GM18498 (cell line): ENCODE measurements at regions not wholly inside any gene's neighbourhood (a gene's known extent, or its start where the extent isn't known, plus 50 kb on each side); places are given as distances from the start of the nearest gene placed in this dataset.

Source experiments
- ATAC-seq: cut with Tn5 transposase; IDR thresholded peaks from one replicate; pipeline ENCODE4 v1.9.1; 2021; ENCODE audit warnings: mild to moderate bottlenecking, moderate library complexity; ENCODE audit not compliant: unreplicated experiment

- ATAC-seq: no peak
Measured at GRCh38 chr12:58566599-58566998, 353.7 kb downstream of the LRIG3 start.

DNA sequence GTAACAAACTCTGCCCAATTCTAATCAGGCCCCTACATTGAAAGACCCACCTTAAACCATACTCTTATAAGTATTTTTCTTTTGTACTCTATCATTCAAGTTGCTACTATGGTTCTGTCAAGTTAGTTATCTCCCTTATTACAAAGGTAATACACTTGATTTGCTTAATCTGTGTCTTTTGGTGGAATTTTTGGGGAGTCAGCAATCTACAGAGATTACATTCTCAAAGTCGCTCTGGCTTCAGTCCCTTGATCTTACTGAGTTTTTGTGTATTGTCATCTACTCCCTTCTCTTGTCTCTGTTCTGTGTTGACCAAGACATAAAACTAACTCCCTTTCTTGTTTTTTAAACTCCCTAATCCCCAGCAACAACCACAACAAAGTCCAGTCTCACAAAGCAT, 353.1 kb downstream of the LRIG3 start:
- ATAC-seq: no peak

GRCh38 chr12:58570411-58570810, 349.9 kb downstream of the LRIG3 start:
- no peak for ATAC-seq

DNA sequence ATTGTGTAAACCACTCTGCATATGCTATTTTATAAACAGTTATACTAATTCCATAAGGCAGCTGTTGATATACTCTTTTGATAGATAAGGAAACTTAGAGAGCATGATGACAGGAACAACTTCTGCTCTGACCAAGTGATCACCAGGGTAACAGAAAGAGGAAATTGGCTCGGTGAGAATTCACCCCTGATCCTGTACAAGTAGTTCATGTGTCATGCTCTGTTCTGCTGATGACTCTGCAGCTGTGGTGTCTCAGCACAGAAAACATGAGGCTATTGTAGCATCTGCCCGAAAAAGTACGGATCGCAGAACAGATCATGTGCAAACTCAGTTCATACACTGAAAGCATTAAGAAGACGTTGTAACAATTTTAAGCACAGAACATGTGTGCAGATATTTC, 345.0 kb downstream of the LRIG3 start:
- ATAC-seq: no peak

DNA sequence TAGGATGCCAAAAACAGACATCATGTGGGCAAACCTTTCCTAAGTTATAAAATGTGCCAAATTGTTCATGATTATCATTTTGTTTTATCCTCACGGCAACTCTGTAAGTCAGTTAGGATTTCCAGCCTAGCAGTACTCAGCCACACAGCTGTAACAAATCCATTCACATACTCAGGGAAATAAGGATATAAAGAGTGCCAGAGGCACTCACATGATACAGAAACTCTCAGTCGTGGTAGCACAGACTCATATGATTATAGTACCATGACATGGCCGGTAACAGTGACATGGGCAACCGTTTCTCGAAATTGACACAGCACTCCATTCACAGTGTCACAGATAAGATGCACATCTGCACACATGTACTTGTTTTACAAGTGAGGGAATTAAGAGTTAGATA, 344.2 kb downstream of the LRIG3 start:
- no peak for ATAC-seq

DNA sequence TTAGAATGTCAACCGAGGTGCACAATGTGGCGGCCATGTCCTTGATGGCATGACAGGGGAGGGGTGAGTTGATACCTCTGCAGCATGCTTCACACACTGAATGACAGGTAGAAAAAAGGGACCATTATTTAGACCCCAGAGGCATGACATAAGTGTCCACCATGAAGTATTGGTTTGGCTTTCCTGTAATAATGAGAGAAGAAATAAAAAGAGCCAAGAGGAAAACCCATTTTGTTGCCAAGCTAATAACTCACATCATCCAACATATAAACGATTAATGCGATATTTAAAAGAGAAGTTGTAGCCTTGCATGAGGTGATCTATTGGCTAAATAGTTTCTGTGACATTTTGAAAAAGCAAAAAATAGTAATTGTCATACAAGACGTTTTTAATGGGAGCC, 343.4 kb downstream of the LRIG3 start:
- ATAC-seq: no peak

GRCh38 chr12:58580095-58580494, 340.2 kb downstream of the LRIG3 start:
- ATAC-seq: no peak

- ATAC-seq: no peak
Measured at GRCh38 chr12:58583529-58583928, 336.8 kb downstream of the LRIG3 start.

DNA sequence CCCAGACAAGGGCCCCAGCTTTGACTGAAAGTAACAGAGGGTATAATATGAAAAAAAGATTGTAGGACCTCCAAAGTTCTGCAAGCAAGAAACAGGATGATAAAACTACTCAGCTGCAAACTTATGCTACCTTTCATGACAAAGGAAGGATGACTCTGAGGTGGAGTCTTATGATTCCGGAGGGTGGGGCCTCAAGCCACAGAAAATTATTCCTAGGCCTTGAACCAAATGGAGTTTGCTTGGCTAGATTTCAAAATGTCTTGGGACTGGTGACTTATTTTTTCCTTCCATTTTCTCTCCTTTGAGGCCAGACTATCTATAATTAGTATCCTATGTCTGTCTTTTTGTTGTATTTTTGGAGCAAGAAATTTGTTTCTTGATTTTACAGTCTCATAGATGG, 336.4 kb downstream of the LRIG3 start:
- ATAC-seq: no peak

DNA sequence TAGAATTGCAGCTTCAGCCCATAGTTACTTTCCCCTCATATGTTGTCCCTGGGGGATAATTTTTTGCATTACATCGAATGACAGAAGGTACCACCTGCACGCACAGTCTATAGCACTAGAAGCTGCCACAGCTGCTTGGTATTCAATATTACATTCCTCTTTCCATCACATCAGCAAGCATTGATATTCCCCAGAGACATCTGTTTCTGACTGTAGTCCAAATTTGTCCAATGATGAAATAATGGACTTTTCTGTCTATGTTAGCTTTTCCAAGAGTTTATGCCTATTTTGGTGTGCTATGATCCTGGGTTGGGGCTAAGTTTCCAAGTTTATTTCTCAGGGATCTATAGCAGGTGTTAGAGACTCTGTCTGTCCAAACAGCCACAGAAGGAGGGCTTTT, 335.4 kb downstream of the LRIG3 start:
- no peak for ATAC-seq

DNA sequence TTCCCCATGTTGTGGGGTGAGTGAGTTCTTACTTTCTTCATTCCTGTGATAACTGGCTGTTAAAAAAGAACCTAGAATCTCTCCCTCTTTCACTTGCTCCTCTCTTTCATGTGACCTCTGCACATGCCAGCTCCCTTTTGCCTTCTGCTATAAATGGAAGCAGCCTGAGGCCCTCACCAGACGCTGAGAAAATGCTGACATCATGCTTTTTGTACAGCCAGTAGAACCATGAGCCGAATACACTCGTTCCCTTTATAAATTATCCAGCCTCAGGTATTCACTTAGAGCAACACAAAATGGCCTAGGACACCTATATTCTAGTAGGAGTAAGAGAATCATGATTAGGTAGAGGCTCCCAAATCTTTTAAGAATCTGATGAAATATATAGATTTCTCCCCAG, 333.5 kb downstream of the LRIG3 start:
- ATAC-seq: no peak

- ATAC-seq: no peak
Measured at GRCh38 chr12:58588770-58589169, 331.5 kb downstream of the LRIG3 start.

DNA sequence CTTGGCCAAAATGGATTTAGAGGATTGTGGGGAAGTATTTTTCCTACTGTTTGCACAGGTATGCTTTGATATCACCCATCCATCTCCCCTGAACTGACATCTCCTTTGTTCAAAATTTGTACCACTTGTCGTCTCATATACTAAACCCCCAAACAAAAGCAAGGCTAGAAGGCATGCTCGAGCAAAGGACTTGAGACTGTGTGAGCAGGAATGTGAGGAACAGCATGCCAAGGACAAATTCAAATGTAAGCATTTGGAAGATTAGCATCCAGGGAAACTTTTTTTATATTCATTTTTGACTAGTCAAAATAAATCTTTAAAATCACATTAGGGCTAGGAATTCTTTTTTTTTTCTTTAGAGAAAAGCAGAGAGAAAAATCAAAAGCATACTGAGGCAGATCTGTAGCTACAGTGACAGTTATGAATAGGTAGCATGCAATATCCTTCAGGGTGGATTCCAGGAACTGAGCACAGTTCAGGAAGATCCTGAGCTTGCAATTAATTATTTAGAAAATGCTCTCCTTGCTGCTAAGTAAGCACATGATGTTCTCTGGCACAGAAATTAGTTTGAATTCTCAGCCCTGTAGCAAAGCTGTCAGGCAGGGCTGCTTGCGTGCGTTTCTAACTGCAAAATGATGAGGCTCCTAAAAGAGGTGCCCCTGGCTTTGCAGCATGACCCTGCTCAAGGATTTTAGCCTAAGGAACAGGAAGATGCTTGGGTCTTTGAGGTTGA, 327.7 kb downstream of the LRIG3 start:
- ATAC-seq: no peak

GRCh38 chr12:58593557-58594304, 326.6 kb downstream of the LRIG3 start:
- ATAC-seq: no peak

DNA sequence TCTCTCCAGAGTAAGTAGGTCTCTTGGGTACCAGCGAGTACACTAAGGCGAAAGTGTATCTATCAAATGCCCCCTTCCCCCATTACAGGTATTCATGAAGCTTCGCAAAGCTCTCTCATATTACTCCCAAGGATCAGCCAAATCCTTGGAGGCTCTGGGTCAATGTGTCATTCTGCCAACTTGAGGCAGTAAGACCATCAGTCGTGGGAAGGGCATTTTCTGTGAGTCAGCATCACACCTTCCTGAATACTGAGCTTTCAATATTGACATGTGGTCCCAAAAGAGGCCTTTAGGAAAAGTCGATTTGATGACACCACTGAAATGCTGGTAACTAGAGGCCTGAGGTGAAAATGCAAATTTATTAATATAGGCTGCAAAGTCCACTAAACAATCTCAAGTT, 323.9 kb downstream of the LRIG3 start:
- no peak for ATAC-seq

DNA sequence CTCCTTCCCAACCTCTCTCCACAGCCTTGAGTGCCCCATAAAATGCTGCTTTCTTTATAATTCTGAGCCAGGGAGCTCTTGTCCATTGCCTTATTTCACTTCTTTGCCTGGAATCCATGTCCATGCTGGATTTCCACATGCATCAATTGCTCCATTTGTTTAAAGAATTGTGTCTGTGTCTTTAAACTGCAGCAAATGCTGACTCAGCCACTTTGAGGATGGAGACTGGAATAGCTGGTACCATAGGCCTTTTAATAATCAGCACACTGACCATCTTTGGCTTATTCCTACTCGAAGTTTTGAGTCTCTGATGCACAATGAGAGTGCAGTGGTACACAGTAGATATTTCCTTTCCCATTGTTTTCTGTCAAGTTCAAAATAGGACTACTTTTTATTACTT, 318.8 kb downstream of the LRIG3 start:
- ATAC-seq: no peak

DNA sequence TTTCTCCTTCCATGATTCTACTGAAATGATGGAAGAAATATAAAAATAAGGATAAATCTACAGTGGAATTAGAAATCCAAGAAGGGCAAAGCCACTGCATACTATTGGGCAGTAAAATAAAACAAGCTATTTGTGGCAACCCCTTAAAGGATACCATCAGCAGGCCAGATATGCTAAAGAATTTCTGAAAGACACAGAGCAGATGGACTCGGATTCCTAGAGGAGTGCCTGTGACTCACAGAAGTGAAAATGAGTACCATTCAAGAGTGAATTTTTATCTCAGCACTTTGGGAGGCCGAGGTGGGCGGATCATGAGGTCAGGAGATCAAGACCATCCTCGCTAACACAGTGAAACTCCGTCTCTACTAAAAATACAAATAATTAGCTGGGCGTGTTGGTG, 318.1 kb downstream of the LRIG3 start:
- no peak for ATAC-seq

GRCh38 chr12:58602736-58603135, 317.6 kb downstream of the LRIG3 start:
- no peak for ATAC-seq

GRCh38 chr12:58607805-58608204, 312.5 kb downstream of the LRIG3 start:
- ATAC-seq: no peak

DNA sequence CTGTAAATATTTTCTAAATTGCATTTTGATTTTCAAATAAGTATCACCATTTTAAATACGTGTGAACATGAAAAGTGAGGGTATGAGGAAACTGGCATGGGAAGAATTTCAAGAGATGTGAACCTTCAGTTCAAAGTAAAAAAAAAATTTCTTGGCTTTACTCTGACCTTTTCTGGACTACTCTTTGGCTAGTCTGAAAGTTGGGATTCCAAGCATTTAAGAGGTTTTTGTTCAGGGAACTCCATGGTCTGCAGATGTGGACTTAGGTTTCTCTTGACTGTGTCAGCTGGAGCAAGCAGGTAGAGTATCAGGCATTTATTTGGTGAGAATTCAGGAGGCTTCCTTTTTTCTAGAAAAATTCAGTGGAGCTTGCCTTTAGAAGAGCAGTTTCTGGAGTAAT, 311.6 kb downstream of the LRIG3 start:
- no peak for ATAC-seq

- no peak for ATAC-seq
Measured at GRCh38 chr12:58615047-58615446, 305.3 kb downstream of the LRIG3 start.

DNA sequence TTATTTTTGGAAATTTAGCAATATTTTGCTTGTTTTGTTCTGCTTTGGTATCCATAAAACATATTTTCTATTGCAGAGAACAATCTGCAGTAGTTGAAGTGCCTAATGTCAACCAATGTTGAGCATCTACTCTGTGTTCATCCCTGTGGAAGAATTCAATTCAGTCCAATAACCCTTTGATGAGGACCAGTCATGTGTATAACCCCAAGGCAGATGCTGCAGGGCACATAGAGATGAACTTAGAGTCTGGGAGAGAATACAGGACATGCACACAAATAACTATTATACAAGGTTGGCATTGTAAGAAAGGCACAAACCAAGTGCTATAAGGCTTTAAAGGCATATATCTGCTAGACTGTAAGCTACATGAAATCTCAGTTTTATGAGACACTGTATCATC, 304.7 kb downstream of the LRIG3 start:
- ATAC-seq: no peak

DNA sequence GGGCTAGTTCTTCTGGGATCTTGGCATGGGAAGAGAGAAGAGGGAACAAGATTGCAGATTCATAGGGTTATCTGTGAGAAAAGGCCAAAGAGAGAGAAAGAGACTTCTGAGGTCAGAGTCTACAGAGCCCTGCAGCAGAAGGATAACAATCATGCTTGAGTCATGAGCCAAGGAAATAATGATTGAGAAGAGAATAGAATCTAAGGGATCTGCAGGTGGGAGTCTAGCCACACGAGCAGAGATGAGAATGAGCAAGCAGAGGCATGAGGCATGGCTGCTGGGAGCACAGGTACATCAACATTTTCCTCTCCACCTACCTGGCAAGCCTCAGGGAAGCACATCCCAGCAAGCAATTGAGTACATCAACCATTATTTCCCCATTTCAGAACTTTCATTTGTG, 303.7 kb downstream of the LRIG3 start:
- ATAC-seq: no peak
